Urinary bladder (tissue), 3 donors: ENCODE measurements at regions not wholly inside any gene's neighbourhood (a gene's known extent, or its start where the extent isn't known, plus 50 kb on each side); places are given as distances from the start of the nearest gene placed in this dataset.
"Not testable (repeated sequence)": the region's sequence is repeated elsewhere in the genome, so short reads cannot be mapped to it uniquely, and the experiment has no call there.

Experiments used
- DNase-seq: peaks from one replicate; pipeline ENCODE4 v3.0.0-alpha.2; 2015; ENCODE audit errors: extremely low spot score
- H3K27ac ChIP-seq: one replicate; pipeline ENCODE4 v1.5.1; 2013; ENCODE audit warnings: low read depth, mild to moderate bottlenecking, moderate library complexity
- H3K36me3 ChIP-seq: one replicate; pipeline ENCODE4 v1.6.1; 2013; ENCODE audit warnings: mild to moderate bottlenecking, moderate library complexity; ENCODE audit not compliant: insufficient read depth
- H3K4me1 ChIP-seq: one replicate; pipeline ENCODE4 v1.6.1; 2013; ENCODE audit warnings: mild to moderate bottlenecking, moderate library complexity; ENCODE audit not compliant: insufficient read depth
- H3K4me3 ChIP-seq: one replicate; pipeline ENCODE4 v1.5.1; 2013; ENCODE audit warnings: low read depth, low read length
- WGBS: extraction: QIAGEN DNeasy Blood & Tissue Kit; methylation state at CpG from one replicate; pipeline ENCODE4 v1.1.7; 2013; 5-methylcytosine and 5-hydroxymethylcytosine counted together
- donor health status: healthy with polysubstance abuse.
- donor health status: healthy.

DNA sequence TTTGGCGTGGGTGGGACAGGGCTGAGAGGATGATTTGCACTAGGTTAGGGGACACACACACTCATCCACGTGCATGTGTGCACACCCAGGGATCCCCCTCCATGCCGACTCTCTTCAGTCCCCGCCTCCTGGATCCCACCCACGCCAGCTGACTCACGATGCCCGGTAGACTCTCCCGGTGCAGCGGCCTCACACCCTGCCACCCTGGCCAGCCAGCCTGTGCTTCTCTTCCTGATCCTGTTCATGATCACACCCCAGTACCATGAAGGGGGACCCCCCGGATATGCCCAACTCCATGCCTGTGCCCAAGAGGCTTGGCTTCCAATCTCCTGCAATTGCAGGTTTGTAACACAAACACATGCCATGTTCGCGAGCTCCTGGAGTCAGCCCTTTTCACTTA lies 157.8 kb upstream of the HDAC4 start:
- 89% methylated on average over 12 of the region's 12 CpGs for WGBS
- Histone ChIP-seq H3K36me3 (no peaks in the 10 kb centered on the region), H3K4me3 (no peak overlapping the region), H3K4me1 (no peaks in the 10 kb centered on the region), H3K27ac (no peak overlapping the region)
- DNase-seq: no peak

DNA sequence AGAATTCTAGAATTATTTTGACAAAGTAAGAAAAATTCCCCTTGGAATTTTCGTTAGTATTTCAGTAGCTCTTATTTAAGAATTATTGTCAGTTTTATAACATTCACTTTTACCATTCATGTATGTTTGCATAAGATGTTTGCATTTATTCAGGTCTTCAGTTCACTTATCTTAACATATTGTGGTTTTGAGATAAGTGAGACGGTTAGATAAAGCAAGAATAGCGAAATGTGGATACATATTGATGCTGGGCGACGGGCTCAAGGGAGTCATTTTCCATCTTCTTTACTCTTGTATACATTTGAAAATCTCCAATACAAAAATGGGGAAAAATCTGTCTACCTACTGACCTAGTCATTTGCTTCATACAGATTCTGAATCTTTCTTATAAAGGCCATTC lies 156.7 kb upstream of the HDAC4 start:
- DNase-seq: no peak
- Histone ChIP-seq H3K4me1 (no peaks in the 10 kb centered on the region), H3K27ac (no peak overlapping the region), H3K4me3 (no peak overlapping the region), H3K36me3 (no peaks in the 10 kb centered on the region)
- WGBS: 74% methylated on average over 5 of the region's 5 CpGs

DNA sequence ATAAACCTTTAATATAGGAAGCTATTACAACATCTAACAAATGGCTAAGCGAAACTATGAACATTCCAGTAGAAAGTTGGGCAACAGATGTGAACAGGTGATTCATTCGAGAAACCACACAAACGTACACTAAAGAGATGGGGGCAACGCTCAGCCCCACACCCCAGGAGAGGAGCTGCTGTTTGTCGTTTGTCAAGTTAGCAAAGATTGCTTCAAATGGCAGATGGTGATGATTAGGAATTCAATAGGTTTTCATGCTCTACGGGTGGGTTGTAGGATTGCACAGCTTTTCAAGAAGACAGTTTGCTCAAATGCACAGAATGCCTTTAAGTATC lies 154.7 kb upstream of the HDAC4 start:
- Histone ChIP-seq H3K27ac (no peak overlapping the region), H3K4me3 (no peak overlapping the region), H3K4me1 (no peaks in the 10 kb centered on the region), H3K36me3 (no peaks in the 10 kb centered on the region)
- 87% methylated on average over 6 of the region's 6 CpGs for WGBS
- no peak for DNase-seq

DNA sequence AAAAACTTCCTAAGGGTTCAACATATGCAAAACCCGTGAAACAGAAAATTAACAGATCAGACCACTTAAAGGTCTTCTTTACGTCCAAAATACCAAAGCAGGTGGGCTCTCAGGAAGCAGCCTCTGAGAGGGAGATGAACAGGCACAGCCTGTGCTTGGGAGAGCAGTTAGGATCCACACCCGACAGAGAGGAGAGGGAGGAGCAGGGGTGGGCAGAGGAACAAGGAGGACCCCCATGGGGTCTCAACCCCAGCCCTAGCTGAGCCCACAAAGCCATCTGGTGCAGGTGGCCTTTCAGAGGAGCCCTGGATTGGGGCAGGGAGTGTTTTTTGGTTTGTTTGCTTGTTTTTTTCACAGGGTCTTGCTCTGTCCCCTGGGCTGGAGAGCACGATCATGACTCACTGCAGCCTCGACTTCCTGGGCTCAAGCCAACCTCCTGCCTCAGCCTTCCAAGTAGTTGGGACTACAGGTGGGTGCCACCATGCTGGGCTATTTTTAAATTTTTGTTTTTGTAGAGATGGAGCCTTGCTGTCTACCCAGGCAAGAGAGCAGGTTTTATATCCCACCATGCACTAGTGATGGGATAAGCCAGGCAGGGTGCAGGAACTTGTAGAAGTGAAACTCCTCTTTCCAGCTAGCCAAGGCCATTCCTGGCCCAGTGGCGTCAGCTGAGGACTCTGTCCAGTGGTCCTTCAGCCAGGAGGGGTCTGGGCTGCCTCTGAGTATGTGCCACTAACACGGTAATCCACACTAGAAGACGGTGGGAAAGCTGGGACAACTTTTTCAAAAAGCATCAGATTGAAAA lies 154.1 kb upstream of the HDAC4 start:
- no peak overlapping the region for H3K27ac ChIP-seq
- no peak overlapping the region for H3K4me3 ChIP-seq
- 68% methylated on average over 8 of the region's 8 CpGs for WGBS
- H3K4me1 ChIP-seq: no peaks in the 10 kb centered on the region
- H3K36me3 ChIP-seq: no peaks in the 10 kb centered on the region
- no peak for DNase-seq

DNA sequence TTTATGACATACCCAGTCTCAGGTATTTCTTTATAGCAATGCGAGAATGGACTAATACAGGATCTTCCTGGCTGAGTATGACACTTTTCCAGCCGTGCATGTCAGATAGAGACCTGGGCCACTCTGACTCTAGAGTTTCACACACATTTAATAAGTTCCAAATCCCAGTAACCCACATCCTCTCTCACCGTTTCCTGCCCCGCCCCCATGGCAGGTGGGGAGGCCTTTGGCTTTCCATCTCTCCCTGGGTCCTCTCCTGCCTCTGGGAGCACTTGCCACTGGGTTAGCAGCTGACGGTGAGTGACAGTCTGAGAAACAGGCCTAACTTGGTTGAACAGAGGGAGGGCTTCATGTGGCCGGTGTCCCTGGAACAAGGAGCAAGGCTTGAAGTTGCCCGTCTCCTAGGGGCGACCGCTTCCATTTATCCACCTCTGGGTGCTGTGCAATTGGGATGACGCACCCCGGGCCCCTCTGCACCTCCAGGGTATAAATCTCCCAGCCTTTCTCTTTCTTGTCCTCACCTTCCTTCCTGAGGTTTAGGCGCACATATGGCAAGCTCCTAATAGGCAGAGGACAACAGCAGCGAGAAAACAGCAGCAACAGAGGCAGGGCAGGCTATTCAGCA lies 152.7 kb upstream of the HDAC4 start:
- Histone ChIP-seq H3K27ac (no peak overlapping the region), H3K4me3 (no peak overlapping the region), H3K36me3 (no peaks in the 10 kb centered on the region), H3K4me1 (no peaks in the 10 kb centered on the region)
- 89% methylated on average over 13 of the region's 13 CpGs for WGBS
- no peak for DNase-seq

DNA sequence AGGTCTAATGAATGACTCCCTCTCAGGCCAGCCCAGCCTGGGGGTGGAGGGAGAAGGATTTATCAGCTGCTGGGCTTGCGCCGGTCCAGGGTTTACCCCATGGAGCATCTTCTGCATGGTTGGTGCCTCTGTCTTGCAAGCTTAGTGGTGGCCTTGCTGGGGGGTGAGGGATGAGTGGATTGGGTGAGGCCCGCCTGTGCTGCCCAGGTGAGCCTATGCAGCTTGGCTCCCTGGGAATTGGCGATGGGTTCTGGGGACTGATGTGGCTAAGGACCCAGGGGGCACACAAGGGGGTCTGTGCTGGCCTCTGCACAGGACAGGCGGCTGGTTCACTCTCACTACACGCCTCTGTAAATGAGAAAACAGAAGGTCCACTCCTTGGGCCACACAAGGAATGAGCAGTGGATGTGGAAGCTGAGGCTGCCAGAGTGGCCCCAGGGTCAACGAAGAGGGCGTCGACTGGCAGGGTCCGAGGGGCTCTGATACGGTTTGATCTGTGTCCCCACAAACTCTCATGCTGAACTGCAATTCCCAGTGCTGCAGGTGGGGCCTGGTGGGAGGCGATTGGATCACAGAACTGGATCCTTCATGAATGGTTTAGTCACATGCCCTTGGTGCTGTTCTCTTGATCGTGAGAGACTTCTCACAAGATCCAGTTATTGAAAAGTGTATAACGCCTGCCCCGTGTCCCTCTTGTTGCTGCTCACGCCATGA lies 151.6 kb upstream of the HDAC4 start:
- H3K4me1 ChIP-seq: no peaks in the 10 kb centered on the region
- H3K4me3 ChIP-seq: no peak overlapping the region
- no peak for DNase-seq
- H3K27ac ChIP-seq: no peak overlapping the region
- H3K36me3 ChIP-seq: no peaks in the 10 kb centered on the region
- WGBS: 86% methylated on average over 16 of the region's 16 CpGs

DNA sequence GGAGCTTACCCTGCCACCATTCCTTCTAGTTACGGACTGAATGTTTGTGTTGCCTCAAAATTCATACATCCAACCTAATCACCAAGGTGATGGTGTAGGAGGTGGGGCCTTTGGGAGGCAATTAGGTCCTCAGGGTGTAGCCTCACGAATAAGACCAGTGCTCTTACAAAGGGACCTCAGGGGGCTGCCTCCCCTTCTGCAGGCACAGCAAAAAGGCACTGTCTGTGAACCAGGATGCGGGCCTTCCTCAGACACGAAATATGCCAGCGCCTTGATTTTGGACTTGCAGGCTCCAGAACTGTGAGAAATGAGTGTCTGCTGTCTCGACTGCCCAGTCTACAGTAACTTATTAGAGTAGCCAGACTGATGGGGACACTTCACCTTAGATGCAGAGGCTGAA lies 150.4 kb upstream of the HDAC4 start:
- WGBS: 95% methylated on average over 6 of the region's 6 CpGs
- H3K4me1 ChIP-seq: no peaks in the 10 kb centered on the region
- DNase-seq: no peak
- H3K27ac ChIP-seq: no peak overlapping the region
- no peak overlapping the region for H3K4me3 ChIP-seq
- H3K36me3 ChIP-seq: no peaks in the 10 kb centered on the region

DNA sequence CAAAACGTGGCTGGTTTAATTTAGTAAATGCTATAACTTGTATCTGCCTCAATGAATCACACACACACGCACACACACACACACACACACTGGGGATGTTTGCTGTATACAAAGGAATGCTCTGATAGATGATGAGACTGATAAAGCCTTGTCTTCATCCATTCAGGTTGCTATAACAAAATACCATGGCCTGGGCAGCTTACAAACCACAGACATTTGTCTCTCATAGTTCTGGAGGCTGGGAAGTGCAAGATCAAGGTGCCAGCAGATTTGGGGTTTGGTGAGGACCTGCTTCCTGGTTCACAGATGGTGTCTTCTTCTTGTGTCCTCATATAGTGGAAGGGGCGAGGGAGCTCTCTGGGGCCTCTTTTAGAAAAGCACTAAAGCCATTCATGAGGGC lies 149.5 kb upstream of the HDAC4 start:
- Histone ChIP-seq H3K36me3 (no peaks in the 10 kb centered on the region), H3K4me1 (no peaks in the 10 kb centered on the region), H3K4me3 (no peak overlapping the region), H3K27ac (no peak overlapping the region)
- no peak for DNase-seq
- 55% methylated on average over 3 of the region's 3 CpGs for WGBS

DNA sequence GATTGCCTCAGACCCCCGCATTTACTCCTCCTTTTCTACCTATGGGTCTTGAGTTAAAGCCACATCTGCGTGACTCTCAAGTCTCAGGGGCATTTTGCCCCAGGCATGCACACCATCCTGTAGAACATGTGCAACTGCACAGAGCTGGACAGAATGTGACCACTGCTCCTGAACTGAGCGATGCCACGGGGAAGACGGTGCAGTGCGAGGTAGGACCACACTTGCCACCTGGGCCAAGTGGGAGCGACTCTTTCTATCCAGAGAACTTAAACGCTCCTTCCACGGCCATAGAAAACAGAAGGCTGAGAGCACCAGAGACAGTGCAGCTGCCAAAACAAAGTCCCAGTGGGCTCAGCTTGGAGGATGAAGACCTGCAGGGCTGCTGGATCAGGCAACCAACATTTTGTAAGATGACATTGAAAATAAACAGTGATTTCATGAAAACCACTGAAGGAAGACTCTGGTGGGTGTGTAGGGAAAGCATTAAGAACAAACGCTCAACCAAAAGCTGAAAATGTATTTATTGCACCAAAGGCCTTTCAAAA lies 149.0 kb upstream of the HDAC4 start:
- H3K27ac ChIP-seq: no peak overlapping the region
- WGBS: 82% methylated on average over 10 of the region's 10 CpGs
- no peaks in the 10 kb centered on the region for H3K4me1 ChIP-seq
- H3K4me3 ChIP-seq: no peak overlapping the region
- H3K36me3 ChIP-seq: no peaks in the 10 kb centered on the region
- DNase-seq: no peak

DNA sequence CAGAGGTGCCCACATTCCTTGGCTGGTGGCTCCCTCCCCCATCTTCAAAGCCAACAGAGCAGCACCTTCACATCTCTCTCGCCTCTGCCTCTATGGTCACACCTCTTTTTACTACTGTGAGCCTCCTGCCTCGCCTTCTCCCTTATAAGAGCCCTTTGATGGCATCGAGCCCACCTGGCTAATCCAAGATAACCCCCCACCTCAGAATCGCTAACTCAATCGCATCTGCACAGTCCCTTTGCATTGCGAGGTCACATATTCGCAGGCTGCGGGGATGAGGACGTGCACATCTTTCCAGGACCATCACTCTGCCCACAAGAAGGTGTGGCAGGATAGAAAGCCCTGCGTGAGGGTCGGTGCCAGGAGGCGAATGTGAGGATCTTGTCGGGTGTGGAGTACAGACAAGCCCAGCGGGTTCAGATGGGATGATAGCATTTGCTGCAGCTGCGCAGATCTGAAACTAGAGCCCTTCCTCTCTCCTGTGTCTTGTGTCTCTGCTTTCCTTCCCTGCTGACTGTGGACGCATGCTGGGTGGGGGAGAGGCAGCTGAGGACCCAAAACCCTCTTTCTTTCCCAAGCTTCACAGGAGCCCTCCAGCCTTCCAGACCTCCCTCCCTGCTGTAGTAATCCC lies 148.3 kb upstream of the HDAC4 start:
- WGBS: 88% methylated on average over 16 of the region's 16 CpGs
- no peak for DNase-seq
- H3K36me3 ChIP-seq: no peaks in the 10 kb centered on the region
- no peak overlapping the region for H3K4me3 ChIP-seq
- H3K4me1 ChIP-seq: no peaks in the 10 kb centered on the region
- no peak overlapping the region for H3K27ac ChIP-seq

DNA sequence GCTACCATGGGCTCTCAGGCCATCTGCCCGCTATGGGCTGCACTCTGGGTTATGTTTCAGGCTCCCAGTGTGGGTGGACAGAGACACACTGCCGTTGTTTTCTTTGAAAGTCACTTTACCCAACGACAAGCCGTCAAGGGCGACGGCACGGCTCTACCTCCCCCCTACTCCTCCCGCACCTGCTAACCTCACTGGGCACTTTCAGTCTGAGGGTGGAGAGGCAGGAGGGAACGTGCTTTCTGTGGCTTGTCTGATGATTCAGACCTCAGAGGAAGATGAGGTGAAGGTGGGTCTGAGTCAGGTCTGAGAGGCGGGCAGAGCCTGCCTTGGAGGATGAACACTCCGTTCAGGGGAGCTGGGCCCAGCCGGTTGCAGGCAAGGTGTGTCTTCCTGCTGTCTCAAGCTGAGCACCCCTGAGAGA lies 147.6 kb upstream of the HDAC4 start:
- 87% methylated on average over 12 of the region's 12 CpGs for WGBS
- H3K4me1 ChIP-seq: no peaks in the 10 kb centered on the region
- no peak overlapping the region for H3K4me3 ChIP-seq
- H3K36me3 ChIP-seq: no peaks in the 10 kb centered on the region
- DNase-seq: no peak
- H3K27ac ChIP-seq: no peak overlapping the region

DNA sequence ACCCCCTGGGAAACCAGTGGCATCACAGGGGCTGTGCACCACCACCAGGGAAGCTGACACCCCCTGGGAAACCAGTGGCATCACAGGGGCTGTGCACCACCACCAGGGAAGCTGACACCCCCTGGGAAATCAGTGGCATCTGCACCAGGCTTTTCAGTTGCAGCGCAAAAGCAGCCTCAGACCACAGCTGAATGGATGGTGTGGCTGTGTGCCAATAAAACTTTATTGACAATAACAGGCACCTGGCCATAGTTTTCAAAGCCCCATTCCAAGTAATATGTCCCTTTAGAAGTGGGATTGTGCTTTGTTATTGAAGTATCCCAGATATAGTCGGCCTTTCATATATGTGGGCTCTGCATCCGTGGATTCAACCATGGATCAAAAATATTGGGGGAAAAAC lies 146.3 kb upstream of the HDAC4 start:
- H3K36me3 ChIP-seq, H3K27ac ChIP-seq, DNase-seq, H3K4me1 ChIP-seq, H3K4me3 ChIP-seq: not testable (repeated sequence)
- 98% methylated on average over 3 of the region's 3 CpGs for WGBS

DNA sequence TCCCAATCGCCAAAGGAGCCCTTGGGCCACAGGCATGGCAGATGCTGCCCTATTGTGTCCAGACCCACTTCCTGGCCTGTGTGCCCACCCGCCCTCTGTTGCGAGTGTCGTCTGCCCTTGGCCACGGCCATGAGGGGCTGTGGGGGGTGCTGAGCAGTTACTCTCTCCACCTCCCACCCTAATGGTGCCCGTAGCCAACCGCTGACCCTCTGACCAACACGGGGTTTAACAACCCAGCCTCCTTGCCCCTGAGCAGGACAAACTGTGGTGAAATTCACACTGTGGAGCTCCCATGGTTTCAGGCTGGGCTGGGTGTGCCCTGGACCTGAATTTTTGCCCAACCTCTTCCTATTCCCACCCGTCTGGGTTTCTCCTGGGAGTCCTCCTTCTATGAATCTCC lies 145.7 kb upstream of the HDAC4 start:
- Histone ChIP-seq H3K27ac (no peak overlapping the region), H3K36me3 (no peaks in the 10 kb centered on the region), H3K4me1 (no peaks in the 10 kb centered on the region), H3K4me3 (no peak overlapping the region)
- DNase-seq: no peak
- WGBS: 89% methylated on average over 9 of the region's 9 CpGs
